ENCODE measurements at regions not wholly inside any gene's neighbourhood (a gene's known extent, or its start where the extent isn't known, plus 50 kb on each side); places are given as distances from the start of the nearest gene placed in this dataset.

DNA sequence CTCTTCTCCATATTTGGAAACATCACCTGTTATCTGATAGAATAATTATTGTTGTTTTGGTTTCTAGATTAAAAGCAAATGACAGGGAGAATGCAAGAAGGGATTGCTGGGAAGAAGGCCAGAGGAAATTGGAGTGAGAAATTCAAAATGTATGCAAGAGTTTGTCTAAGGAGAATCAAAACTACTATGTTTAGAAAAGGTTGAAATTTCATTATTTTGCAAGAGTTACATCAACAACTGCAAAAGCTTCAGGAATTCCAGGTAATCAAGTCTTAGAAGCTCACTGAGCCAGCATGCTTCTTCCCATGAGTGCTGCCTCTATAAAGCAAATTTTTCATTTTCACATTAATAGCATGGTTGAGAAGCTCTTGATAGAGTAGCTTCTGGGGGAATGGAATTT is 177.2 kb upstream of the GBE1 start:
- Histone ChIP-seq H3K36me3 (ENCODE audit: control insufficient read depth in 1 of 2, insufficient read depth in 2 of 2, low read depth in 1 of 2, low read length in 2 of 2) (no peaks in the 10 kb centered on the region), H3K4me2 (ENCODE audit: low read length, poor library complexity, severe bottlenecking) (no peak overlapping the region), H3K27me3 (ENCODE audit: control insufficient read depth in 1 of 2, insufficient read depth in 1 of 2, low read length in 2 of 2) (no peaks in the 10 kb centered on the region), H2BK5ac (ENCODE audit: low read depth, low read length, poor library complexity, severe bottlenecking) (no peak overlapping the region), H3K4me1 (ENCODE audit: control insufficient read depth, insufficient read depth, low read depth, low read length) (no peaks in the 10 kb centered on the region), H3K27ac (ENCODE audit: low read length, poor library complexity, severe bottlenecking) (no peak overlapping the region), H3K14ac (ENCODE audit: low read length in 2 of 2) (no peak overlapping the region), H2BK120ac (ENCODE audit: low read depth, low read length) (no peak overlapping the region), H2AFZ (ENCODE audit: low read depth, low read length) (no peak overlapping the region), H3K9me3 (ENCODE audit: control insufficient read depth, low read length) (peaks cover 25% of the 10 kb centered on the region), H3K23ac (ENCODE audit: low read length in 2 of 2) (no peak overlapping the region), H3K18ac (ENCODE audit: low read depth in 1 of 2, low read length in 2 of 2) (no peak overlapping the region), H3K9ac (ENCODE audit: low read length) (no peak overlapping the region), H2BK15ac (ENCODE audit: low read depth, poor library complexity, severe bottlenecking) (no peak overlapping the region), H2AK5ac (ENCODE audit: low read length, severe bottlenecking) (no peak overlapping the region), H4K8ac (ENCODE audit: low read length) (no peak overlapping the region), H3K4ac (ENCODE audit: low read depth in 1 of 2, low read length in 2 of 2) (no peak overlapping the region), H3K79me1 (replicated peaks; ENCODE audit: low read length, poor library complexity, severe bottlenecking) (no peaks in the 10 kb centered on the region), H3K4me3 (ENCODE audit: insufficient read depth in 1 of 2, low read depth in 1 of 2, low read length in 2 of 2) (no peak overlapping the region), H2BK12ac (ENCODE audit: low read length in 2 of 2) (no peak overlapping the region), H4K91ac (ENCODE audit: low read length) (no peak overlapping the region)
- DNase-seq, result no peak

DNA sequence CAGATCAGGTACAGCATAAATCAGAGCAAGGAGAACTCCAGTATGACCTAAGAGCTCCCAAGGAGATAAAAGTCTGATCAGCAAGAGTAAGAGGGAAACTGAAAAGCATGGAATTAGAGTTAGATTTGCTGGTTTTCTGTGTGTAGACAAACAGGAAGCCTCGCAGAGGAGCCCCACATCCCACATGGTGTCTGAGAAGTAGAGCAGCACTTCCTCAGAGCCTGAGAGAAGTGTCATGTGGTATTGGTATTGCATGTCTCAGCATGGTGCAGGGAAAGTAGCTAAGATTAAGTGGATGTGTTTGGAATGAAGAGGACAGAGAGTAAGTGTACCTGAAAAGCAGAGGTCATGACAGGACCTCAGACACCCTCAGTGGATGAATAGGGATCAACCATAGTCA is 175.4 kb upstream of the GBE1 start:
- no peak overlapping the region for H4K8ac ChIP-seq (ENCODE audit: low read length)
- H3K27ac ChIP-seq (ENCODE audit: low read length, poor library complexity, severe bottlenecking), result no peak overlapping the region
- H3K23ac ChIP-seq (ENCODE audit: low read length in 2 of 2), result no peak overlapping the region
- no peak for DNase-seq
- H3K27me3 ChIP-seq (ENCODE audit: control insufficient read depth in 1 of 2, insufficient read depth in 1 of 2, low read length in 2 of 2), result no peaks in the 10 kb centered on the region
- no peak overlapping the region for H3K4ac ChIP-seq (ENCODE audit: low read depth in 1 of 2, low read length in 2 of 2)
- peaks cover 7% of the 10 kb centered on the region for H3K9me3 ChIP-seq (ENCODE audit: control insufficient read depth, low read length)
- H3K79me1 ChIP-seq (replicated peaks; ENCODE audit: low read length, poor library complexity, severe bottlenecking), result no peaks in the 10 kb centered on the region
- H2BK120ac ChIP-seq (ENCODE audit: low read depth, low read length), result no peak overlapping the region
- no peak overlapping the region for H3K14ac ChIP-seq (ENCODE audit: low read length in 2 of 2)
- no peak overlapping the region for H3K4me2 ChIP-seq (ENCODE audit: low read length, poor library complexity, severe bottlenecking)
- no peak overlapping the region for H2AFZ ChIP-seq (ENCODE audit: low read depth, low read length)
- no peaks in the 10 kb centered on the region for H3K4me1 ChIP-seq (ENCODE audit: control insufficient read depth, insufficient read depth, low read depth, low read length)
- no peak overlapping the region for H2BK5ac ChIP-seq (ENCODE audit: low read depth, low read length, poor library complexity, severe bottlenecking)
- no peak overlapping the region for H4K91ac ChIP-seq (ENCODE audit: low read length)
- H2AK5ac ChIP-seq (ENCODE audit: low read length, severe bottlenecking), result no peak overlapping the region
- WGBS, result 57% methylated on average over 1 of the region's 1 CpG
- no peak overlapping the region for H3K18ac ChIP-seq (ENCODE audit: low read depth in 1 of 2, low read length in 2 of 2)
- no peak overlapping the region for H2BK15ac ChIP-seq (ENCODE audit: low read depth, poor library complexity, severe bottlenecking)
- no peak overlapping the region for H3K4me3 ChIP-seq (ENCODE audit: insufficient read depth in 1 of 2, low read depth in 1 of 2, low read length in 2 of 2)
- no peak overlapping the region for H2BK12ac ChIP-seq (ENCODE audit: low read length in 2 of 2)
- H3K36me3 ChIP-seq (ENCODE audit: control insufficient read depth in 1 of 2, insufficient read depth in 2 of 2, low read depth in 1 of 2, low read length in 2 of 2), result no peaks in the 10 kb centered on the region
- H3K9ac ChIP-seq (ENCODE audit: low read length), result no peak overlapping the region

DNA sequence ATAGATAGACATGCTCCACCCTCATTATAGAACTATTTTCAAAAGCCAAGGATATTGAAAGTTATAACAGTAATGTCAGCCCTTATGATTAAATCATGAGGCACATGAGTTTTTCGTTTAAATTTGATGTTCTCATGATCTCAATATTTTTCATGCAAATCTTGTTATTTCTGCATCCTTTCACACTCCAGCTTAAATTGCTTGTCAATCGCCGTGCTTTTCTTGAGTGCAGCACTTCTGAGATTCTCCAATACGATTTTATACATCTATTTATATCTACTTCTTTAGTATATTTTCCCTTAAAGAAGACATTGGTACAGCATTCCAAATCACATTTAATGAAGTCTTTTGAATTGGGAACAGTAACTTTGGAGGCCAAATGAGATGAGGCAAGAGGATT is 171.2 kb upstream of the GBE1 start:
- Histone ChIP-seq H3K36me3 (ENCODE audit: control insufficient read depth in 1 of 2, insufficient read depth in 2 of 2, low read depth in 1 of 2, low read length in 2 of 2) (no peaks in the 10 kb centered on the region), H3K9ac (ENCODE audit: low read length) (no peak overlapping the region), H2AK5ac (ENCODE audit: low read length, severe bottlenecking) (no peak overlapping the region), H3K27ac (ENCODE audit: low read length, poor library complexity, severe bottlenecking) (no peak overlapping the region), H4K91ac (ENCODE audit: low read length) (no peak overlapping the region), H2BK5ac (ENCODE audit: low read depth, low read length, poor library complexity, severe bottlenecking) (no peak overlapping the region), H2BK15ac (ENCODE audit: low read depth, poor library complexity, severe bottlenecking) (no peak overlapping the region), H4K8ac (ENCODE audit: low read length) (no peak overlapping the region), H3K23ac (ENCODE audit: low read length in 2 of 2) (no peak overlapping the region), H3K4ac (ENCODE audit: low read depth in 1 of 2, low read length in 2 of 2) (no peak overlapping the region), H3K79me1 (replicated peaks; ENCODE audit: low read length, poor library complexity, severe bottlenecking) (no peaks in the 10 kb centered on the region), H2AFZ (ENCODE audit: low read depth, low read length) (no peak overlapping the region), H2BK120ac (ENCODE audit: low read depth, low read length) (no peak overlapping the region), H2BK12ac (ENCODE audit: low read length in 2 of 2) (no peak overlapping the region), H3K4me3 (ENCODE audit: insufficient read depth in 1 of 2, low read depth in 1 of 2, low read length in 2 of 2) (no peak overlapping the region), H3K4me2 (ENCODE audit: low read length, poor library complexity, severe bottlenecking) (no peak overlapping the region), H3K4me1 (ENCODE audit: control insufficient read depth, insufficient read depth, low read depth, low read length) (no peaks in the 10 kb centered on the region), H3K18ac (ENCODE audit: low read depth in 1 of 2, low read length in 2 of 2) (no peak overlapping the region), H3K9me3 (ENCODE audit: control insufficient read depth, low read length) (no peaks in the 10 kb centered on the region), H3K27me3 (ENCODE audit: control insufficient read depth in 1 of 2, insufficient read depth in 1 of 2, low read length in 2 of 2) (no peaks in the 10 kb centered on the region), H3K14ac (ENCODE audit: low read length in 2 of 2) (no peak overlapping the region)
- WGBS, result 84% methylated on average over 3 of the region's 4 CpGs
- DNase-seq, result no peak

DNA sequence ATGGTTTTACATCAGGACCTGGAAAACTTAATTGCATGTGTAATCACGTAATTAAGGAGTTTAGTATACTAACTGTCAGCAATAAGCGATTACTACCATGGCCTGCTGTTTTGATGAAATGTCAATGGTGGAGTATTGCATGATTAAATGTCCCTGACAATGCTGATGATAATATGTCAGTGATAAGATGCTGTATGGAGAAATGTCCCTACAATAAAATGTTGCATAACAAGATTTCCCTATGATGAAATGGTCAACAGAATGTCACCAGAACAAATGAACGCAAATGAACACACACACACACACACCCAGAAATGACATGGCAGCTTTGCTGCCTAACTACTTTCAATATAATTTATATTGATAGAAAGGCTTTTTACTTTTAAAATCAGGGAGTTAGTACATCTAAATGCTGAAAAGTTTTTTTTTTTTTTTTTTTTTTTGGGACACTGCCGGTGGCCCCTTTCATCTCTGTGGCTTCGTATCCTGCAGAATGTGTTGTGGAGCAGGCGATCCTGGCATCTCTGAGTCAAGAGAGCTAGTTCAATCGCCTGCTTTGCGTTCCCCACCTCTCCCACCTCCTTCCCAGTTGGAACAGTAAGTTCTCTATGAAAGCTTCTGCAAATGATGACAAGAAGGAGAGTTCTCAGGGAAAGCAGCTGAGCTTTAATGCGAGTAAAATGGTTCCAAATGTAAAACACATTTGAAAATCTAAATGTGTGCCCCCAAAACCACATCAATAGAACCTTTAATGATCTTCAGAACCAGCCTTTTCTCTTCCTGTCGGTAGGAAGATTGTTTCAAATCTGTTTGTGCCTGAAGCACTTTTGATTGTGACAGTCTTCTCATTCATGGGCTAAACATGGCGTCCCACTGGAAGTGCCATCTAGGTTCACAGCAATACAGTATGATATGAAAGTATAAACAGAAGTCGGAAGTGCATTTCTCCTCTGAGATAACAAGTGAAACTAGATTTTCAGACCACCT is 170.1 kb upstream of the GBE1 start:
- DNase-seq, result no peak

More for the DNA sequence above, 170.1 kb upstream of the GBE1 start:
- Histone ChIP-seq H3K36me3 (ENCODE audit: control insufficient read depth in 1 of 2, insufficient read depth in 2 of 2, low read depth in 1 of 2, low read length in 2 of 2) (no peaks in the 10 kb centered on the region), H3K79me1 (replicated peaks; ENCODE audit: low read length, poor library complexity, severe bottlenecking) (no peaks in the 10 kb centered on the region), H3K9me3 (ENCODE audit: control insufficient read depth, low read length) (no peaks in the 10 kb centered on the region), H2AFZ (ENCODE audit: low read depth, low read length) (no peak overlapping the region), H4K91ac (ENCODE audit: low read length) (no peak overlapping the region), H2AK5ac (ENCODE audit: low read length, severe bottlenecking) (no peak overlapping the region), H3K27ac (ENCODE audit: low read length, poor library complexity, severe bottlenecking) (no peak overlapping the region), H2BK5ac (ENCODE audit: low read depth, low read length, poor library complexity, severe bottlenecking) (no peak overlapping the region), H3K18ac (ENCODE audit: low read depth in 1 of 2, low read length in 2 of 2) (no peak overlapping the region), H2BK120ac (ENCODE audit: low read depth, low read length) (no peak overlapping the region), H3K4me1 (ENCODE audit: control insufficient read depth, insufficient read depth, low read depth, low read length) (no peaks in the 10 kb centered on the region), H3K4me2 (ENCODE audit: low read length, poor library complexity, severe bottlenecking) (no peak overlapping the region), H3K14ac (ENCODE audit: low read length in 2 of 2) (no peak overlapping the region), H2BK15ac (ENCODE audit: low read depth, poor library complexity, severe bottlenecking) (no peak overlapping the region), H2BK12ac (ENCODE audit: low read length in 2 of 2) (no peak overlapping the region), H4K8ac (ENCODE audit: low read length) (no peak overlapping the region), H3K9ac (ENCODE audit: low read length) (no peak overlapping the region), H3K23ac (ENCODE audit: low read length in 2 of 2) (no peak overlapping the region), H3K27me3 (ENCODE audit: control insufficient read depth in 1 of 2, insufficient read depth in 1 of 2, low read length in 2 of 2) (no peaks in the 10 kb centered on the region), H3K4me3 (ENCODE audit: insufficient read depth in 1 of 2, low read depth in 1 of 2, low read length in 2 of 2) (no peak overlapping the region), H3K4ac (ENCODE audit: low read depth in 1 of 2, low read length in 2 of 2) (no peak overlapping the region)
- 81% methylated on average over 5 of the region's 12 CpGs for WGBS

Data from mesenchymal stem cell (in vitro differentiated cells and primary cell).